ENCODE measurements at regions not wholly inside any gene's neighbourhood (a gene's known extent, or its start where the extent isn't known, plus 50 kb on each side); places are given as distances from the start of the nearest gene placed in this dataset.

GRCh38 chr1:4433075-4433474, 221.3 kb upstream of the AJAP1 start:
- H3K27ac ChIP-seq (ENCODE audit: insufficient read depth, low read depth, low read length) = no peak overlapping the region
- DNase-seq (ENCODE audit: low read depth, low spot score) = no peak
- no peak for TF ChIP-seq POLR2AphosphoS5 (IDR thresholded peaks at IDR 0.05; ENCODE audit: insufficient read depth, low read depth, low read length)
- no peak for TF ChIP-seq EZH2 (IDR thresholded peaks at IDR 0.05; ENCODE audit: borderline replicate concordance, low read depth, low read length, severe bottlenecking)
- TF ChIP-seq CTCF (IDR thresholded peaks at IDR 0.05; ENCODE audit: extremely low read depth in 1 of 2, insufficient read depth in 1 of 2, low read depth in 1 of 2, low read length in 2 of 2) = no peak
- no peak for TF ChIP-seq MAX (IDR thresholded peaks at IDR 0.05; ENCODE audit: insufficient read depth, insufficient read length)
- TF ChIP-seq FOS (IDR thresholded peaks at IDR 0.05; ENCODE audit: borderline replicate concordance, insufficient read depth, low read length) = no peak
- no peak for TF ChIP-seq JUN (IDR thresholded peaks at IDR 0.05; ENCODE audit: borderline replicate concordance, insufficient read depth, insufficient read length, low read depth)
- no peak for TF ChIP-seq POLR2A (IDR thresholded peaks at IDR 0.05; ENCODE audit: low read depth, low read length)
- TF ChIP-seq MYC (IDR thresholded peaks at IDR 0.05; ENCODE audit: low read depth, low read length) = no peak
- no peak for TF ChIP-seq GATA2 (IDR thresholded peaks at IDR 0.05; ENCODE audit: insufficient read depth, insufficient read length, low read depth, low read length)
- no peaks in the 10 kb centered on the region for H3K36me3 ChIP-seq (ENCODE audit: control insufficient read depth in 2 of 2, extremely low read depth in 1 of 2, insufficient read depth in 2 of 2, low read length in 2 of 2)
- H3K79me2 ChIP-seq (ENCODE audit: control insufficient read depth, insufficient read depth, low read length) = no peaks in the 10 kb centered on the region
- FAIRE-seq = no peak
- no peak overlapping the region for H2AFZ ChIP-seq (ENCODE audit: low read depth, low read length)
- no peak overlapping the region for H3K9ac ChIP-seq (replicated peaks; ENCODE audit: extremely low read depth, insufficient read depth, low read length)
- intact Hi-C loops (cut with micrococcal nuclease) (no loop called here), dilution Hi-C loops (cut with MboI; ENCODE audit: extremely low pct_ligation_motif_present, low sequenced_read_pairs) (no loop called here)
- H3K27me3 ChIP-seq (ENCODE audit: control insufficient read depth in 2 of 2, insufficient read depth in 2 of 2, low read length in 2 of 2) = no peaks in the 10 kb centered on the region
- POLR2A ChIA-PET = no interaction called here
- CTCF ChIA-PET = no interaction called here
- no peak overlapping the region for H3K4me3 ChIP-seq (replicated peaks in 1 of 3; ENCODE audit: insufficient read depth in 1 of 3, low read depth in 1 of 3, low read length in 3 of 3)
- no TSS peak for BruUV-seq (replicated peaks)
- H3K4me2 ChIP-seq (ENCODE audit: insufficient read depth, low read length) = no peak overlapping the region
- H3K9me1 ChIP-seq (replicated peaks; ENCODE audit: control insufficient read depth, extremely low read depth, insufficient read depth, low read length) = no peaks in the 10 kb centered on the region
- H3K4me1 ChIP-seq (ENCODE audit: control insufficient read depth, extremely low read depth, insufficient read depth, low read length) = no peaks in the 10 kb centered on the region
- no peaks in the 10 kb centered on the region for H4K20me1 ChIP-seq (replicated peaks; ENCODE audit: control insufficient read depth, extremely low read depth, insufficient read depth, low read length)
- peaks cover 8% of the 10 kb centered on the region for H3K9me3 ChIP-seq (replicated peaks; ENCODE audit: control insufficient read depth, insufficient read depth, low read length)
